Gastroesophageal sphincter (tissue), 3 donors: ENCODE measurements at regions not wholly inside any gene's neighbourhood (a gene's known extent, or its start where the extent isn't known, plus 50 kb on each side); places are given as distances from the start of the nearest gene placed in this dataset.

Source experiments
- CTCF ChIP-seq, 4 experiments: fragments of 200-600 bp in 2 of 4; fragments of 450-650 bp in 2 of 4; sonication (generic) in 1 of 4; IDR thresholded peaks; one replicate each; pipeline ENCODE4 v1.5.1; 2017 to 2019; ENCODE audit warnings: antibody characterized with exemption in 4 of 4, mild to moderate bottlenecking in 2 of 4, moderate library complexity in 2 of 4
- EP300 ChIP-seq: sonication (generic); formaldehyde crosslinking; IDR thresholded peaks from one replicate; pipeline ENCODE4 v1.6.1; 2017; ENCODE audit warnings: antibody characterized with exemption, mild to moderate bottlenecking
- POLR2A ChIP-seq, 2 donors: fragments of 450-650 bp; IDR thresholded peaks; one replicate each; pipeline ENCODE4 v1.6.1; 2017; ENCODE audit warnings: antibody characterized with exemption in 2 of 2, mild to moderate bottlenecking in 2 of 2, moderate library complexity in 1 of 2
- POLR2AphosphoS5 ChIP-seq: sonication (generic); formaldehyde crosslinking; IDR thresholded peaks from one replicate; pipeline ENCODE4 v1.6.1; 2017; ENCODE audit warnings: antibody characterized with exemption

- TF ChIP-seq CTCF (IDR thresholded peaks at IDR 0.05): no peak
- TF ChIP-seq POLR2AphosphoS5: no peak
- TF ChIP-seq POLR2A (IDR thresholded peaks at IDR 0.05): no peak
- no peak for TF ChIP-seq EP300
Observed at GRCh38 chr6:87916446-87916845, 131.2 kb upstream of the SPACA1 start.
